SK-N-DZ (cell line): ENCODE measurements at regions not wholly inside any gene's neighbourhood (a gene's known extent, or its start where the extent isn't known, plus 50 kb on each side); places are given as distances from the start of the nearest gene placed in this dataset.
"Not testable (repeated sequence)": the region's sequence is repeated elsewhere in the genome, so short reads cannot be mapped to it uniquely, and the experiment has no call there.

Experiments
- DNase-seq: peaks from one replicate; pipeline ENCODE4 v3.0.0-alpha.2; 2015; ENCODE audit warnings: low spot score

DNA sequence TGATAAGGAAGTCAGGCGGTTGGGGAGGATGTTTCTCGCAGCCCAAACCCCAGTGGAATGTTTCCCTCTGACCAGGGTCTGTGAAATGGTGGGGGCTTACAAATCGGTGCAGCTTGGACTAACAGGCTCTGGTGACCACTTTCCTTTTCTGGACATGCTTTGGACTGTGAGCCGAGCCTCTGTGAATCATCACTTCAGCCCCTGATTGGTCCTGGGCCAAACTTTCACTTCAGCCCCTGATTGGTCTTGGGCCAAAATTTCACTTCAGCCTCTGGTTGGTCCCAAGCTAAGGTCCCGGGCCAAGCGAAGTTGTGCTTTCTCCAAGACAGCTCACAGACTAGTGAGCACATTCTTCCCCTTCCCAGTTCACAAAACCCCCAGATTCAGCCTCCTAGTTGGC, 223.7 kb upstream of the ANKRD20A1 start:
- not testable (repeated sequence) for DNase-seq

DNA sequence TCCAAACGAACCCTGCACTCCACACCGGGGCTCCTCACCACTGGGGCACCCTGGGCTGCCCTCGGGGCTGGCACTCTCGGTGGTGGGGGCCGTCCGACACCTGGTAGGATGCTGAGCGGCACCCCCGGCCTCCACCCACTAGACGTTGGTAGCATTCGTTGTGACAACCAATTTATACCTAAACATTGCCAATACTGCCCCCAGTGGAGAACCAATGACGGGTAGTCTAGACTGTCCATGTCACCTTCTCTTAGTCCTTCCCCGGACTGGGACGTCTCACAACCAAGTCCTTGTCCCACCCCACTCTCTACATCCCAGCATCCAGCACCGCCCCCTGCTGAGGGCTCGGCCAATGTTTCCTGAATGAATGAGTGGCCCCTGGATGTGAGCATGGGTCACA, 246.8 kb upstream of the ANKRD20A1 start:
- DNase-seq = not testable (repeated sequence)

DNA sequence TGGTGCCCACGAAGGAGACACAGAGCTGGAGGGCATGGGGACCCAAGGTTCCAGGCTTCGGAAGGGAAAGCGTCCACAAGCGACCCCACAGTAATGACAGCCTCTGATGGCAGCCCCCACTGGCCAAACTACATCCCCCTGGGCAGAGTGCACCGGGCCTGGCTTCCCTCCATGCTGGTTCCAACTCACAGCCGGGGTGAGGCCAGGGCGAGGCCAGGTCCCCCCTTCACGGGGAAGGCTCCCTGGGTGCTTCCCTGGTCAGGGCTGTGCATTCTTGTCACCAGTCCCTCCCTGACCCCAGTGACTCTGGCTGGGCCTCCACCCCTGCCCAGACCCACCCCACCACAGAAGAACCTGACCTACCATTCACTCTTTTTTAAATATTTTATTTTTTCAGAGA, 248.9 kb upstream of the ANKRD20A1 start:
- DNase-seq = not testable (repeated sequence)

DNA sequence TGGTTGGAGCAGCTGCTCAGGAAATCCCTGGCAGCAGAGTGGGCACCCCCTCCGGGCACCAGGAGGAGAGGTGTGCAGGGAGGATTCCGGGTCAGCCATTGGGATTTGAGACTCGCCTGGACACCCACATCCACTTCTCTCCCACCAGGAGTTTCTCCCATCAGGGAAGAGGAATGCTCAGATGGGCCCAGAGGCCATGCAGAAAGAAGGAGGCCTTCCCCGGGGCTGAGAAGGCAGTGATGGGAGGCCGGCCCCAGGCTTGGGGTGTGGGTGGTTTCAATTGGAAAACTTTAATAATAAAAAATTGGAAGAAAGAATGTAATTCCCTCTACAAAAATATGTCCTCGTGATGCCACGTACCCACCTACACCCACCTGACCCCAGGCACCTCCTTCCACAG, 249.3 kb upstream of the ANKRD20A1 start:
- not testable (repeated sequence) for DNase-seq

DNA sequence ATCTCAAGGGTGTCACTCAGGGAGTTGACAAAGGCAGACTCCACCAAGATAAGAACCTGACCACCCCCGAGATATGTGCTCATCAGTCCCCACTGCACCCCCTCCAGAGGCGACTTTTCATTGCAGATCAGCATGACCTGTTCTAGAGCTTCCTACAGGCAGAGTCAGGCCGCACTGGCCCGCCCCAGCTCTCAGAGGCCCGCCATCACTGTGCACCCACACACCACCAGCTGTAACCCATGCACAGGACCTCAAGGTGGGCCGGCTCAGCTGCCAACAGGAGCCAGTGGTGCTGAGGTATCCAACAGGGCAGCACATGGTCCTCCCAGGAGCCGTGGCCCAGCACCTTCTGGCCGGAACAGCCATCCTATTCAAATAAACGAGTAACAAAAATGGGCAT, 253.6 kb upstream of the ANKRD20A1 start:
- DNase-seq = not testable (repeated sequence)

DNA sequence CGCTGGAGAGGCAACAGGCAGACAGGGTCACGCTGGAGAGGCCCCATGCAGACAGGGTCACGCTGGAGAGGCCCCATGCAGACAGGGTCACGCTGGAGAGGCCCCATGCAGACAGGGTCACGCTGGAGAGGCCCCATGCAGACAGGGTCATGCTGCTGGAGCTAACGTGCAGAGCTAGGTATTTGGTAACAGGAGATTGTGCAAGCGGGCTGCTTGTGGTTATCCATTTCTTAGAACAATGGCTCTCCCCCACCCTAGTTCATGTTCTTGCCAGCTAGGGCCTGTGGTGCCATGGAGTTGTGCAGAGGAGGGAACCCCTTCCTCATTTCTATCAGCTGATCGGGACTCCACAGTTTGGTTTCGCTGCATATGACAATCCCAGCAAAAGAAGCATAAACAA, 255.1 kb upstream of the ANKRD20A1 start:
- not testable (repeated sequence) for DNase-seq

DNA sequence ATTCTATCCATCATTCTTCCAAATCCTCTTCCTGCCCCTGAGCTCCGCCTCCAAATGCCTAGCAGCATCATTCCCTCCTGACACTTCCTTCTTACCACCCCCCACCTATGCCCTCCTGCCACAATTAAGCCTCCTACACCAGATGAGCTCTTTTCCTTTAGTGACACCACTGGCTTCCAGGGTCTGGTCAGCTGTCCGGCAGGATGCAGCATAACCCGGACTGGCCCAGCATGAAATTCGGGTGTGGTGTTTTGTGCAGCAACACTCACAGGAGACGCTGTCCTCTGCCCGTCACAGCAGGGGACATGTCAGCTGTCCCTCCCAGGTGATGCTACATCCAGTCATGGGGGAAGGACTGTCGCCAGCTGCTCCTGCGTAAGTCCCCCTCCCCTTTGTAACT, 266.3 kb upstream of the ANKRD20A1 start:
- DNase-seq = not testable (repeated sequence)

DNA sequence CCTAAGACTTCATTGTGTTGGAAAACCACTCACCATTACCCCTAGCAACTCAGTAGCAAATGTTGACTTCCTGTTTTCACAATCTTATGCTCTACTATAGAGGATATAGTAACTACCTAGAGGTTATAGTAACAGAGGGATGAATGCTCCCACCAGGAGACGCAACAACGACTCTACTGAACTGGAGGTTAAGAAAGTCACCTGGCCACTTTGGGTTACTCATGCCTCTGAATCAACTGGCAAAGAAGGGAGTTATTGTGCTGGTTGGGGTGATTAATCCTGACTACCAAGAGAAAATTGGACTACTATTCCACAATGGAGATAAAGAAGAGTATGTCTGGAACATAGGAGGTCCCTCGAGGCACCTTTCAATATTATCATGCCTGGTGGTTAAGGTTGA, 302.9 kb upstream of the ANKRD20A1 start:
- not testable (repeated sequence) for DNase-seq

DNA sequence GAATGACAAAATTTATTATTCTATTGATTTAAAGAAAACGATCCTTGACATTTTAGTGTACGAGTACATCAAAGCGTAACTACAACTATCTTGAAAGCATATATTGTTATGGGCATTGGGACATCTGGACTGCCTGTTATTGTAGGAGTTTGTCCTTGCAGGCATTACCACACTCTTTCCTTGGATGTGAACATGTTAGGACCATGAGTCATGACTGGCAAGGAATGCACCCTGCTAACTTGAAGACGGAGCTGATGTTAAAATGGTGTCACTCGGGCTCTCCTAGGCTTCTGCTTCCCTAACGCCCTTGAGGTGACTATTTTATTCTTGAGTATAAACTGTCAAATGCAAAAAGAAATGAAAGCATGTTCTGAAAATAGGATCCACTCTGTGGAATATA, 308.7 kb upstream of the ANKRD20A1 start:
- DNase-seq = not testable (repeated sequence)

DNA sequence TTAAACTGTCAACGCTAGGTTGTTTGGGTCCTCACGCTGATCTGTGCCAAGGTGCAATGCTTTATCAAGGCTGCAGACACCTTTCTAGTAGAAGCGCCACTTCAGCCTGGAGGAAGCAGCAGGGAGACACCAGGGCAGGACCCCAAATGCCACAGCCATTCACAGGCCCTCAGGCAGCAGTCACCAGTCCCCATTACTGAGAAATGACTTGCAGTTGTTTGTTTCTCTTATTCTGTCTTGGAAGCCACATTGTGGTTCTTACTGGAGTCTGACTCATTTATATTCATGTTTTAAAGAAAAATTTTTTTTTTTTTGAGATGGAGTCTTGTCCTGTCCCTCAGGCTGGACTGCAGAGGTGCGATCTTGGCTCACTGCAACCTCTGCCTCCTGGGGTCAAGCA, 328.9 kb upstream of the ANKRD20A1 start:
- DNase-seq = not testable (repeated sequence)

DNA sequence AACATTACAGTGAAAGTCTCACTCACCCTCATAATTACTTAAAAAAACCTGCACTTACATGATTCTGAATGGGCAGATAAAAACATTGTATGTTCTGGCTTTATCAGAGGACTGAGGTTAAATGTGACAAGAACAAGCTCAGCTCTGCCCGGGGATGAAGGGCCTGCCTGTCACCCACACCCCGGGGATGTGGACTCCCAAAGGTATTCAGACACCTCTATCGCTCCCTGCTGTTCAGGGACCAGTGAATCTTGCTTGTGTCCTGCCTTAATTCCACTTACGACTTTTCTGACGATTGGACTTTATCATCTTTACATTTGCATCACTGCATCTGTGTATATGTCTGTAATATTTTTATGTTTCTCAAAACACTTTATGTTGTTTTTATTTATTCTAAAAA, 341.8 kb upstream of the ANKRD20A1 start:
- not testable (repeated sequence) for DNase-seq

DNA sequence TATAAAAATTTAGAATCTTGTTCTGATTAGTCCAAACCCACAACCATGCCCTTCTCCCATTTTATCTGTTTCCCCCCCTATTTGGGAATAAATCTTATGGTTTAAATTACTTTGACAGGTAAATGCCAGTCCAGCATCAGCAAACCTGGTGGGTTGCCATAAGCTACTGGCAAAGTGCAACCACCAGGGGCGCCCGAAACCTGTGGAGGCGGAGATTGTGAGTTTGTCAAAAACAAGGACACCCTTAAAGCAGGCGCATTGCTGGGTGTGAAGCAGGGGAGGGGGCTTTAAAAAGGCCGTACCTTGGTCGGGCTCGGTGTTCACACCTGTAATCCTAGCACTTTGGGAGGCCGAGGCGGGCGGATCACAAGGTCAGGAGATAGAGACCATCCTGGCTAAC, 344.1 kb upstream of the ANKRD20A1 start:
- DNase-seq = not testable (repeated sequence)

DNA sequence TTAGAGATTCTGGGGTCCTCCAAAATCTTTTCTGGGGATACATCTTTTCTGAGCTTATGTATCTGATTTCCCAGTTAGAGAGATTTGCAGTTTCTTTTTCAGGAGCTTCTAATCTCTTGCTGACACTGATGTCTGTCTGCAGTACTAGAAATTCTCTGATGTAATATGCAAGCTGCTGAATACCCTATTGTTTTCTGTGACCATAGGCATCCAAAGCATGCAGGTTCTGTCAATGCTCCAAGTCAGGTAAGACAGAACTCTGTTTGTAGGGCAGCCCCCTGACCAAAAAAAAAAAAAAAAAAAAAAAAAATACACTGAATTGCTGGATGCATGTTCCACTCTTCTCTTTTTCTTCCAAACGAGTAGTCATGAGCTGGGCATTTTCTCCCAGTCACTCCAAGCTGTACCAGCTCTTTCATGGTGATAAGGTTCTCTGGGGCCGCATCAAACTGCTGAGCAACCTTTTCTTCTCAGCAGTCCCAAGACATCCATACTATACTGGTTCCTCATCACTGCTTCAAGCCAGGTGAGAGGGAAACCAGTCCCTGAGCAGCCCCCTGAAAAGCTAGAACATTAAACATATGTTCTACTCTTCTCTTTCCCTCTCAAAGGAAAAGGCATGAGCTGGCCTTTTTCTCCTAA, 354.9 kb upstream of the ANKRD20A1 start:
- DNase-seq = not testable (repeated sequence)

DNA sequence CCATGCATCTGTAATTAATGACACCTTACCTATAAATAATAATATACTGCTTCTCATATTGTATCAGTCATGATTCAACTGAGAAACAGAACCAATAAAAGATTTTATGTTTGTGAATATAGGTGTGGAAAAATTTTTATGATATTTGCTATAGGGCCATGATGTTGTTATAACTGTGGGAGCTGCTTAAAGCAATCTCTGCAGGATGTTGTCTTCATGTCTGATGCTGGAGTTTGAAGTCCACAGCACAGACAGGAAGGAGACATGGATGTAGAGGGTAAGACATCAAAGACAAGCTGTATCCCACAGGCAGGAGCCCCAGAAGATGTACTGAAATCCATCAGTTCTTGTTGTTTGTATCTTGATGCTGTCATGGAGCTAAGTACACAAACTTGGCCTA, 366.7 kb upstream of the ANKRD20A1 start:
- DNase-seq = not testable (repeated sequence)

DNA sequence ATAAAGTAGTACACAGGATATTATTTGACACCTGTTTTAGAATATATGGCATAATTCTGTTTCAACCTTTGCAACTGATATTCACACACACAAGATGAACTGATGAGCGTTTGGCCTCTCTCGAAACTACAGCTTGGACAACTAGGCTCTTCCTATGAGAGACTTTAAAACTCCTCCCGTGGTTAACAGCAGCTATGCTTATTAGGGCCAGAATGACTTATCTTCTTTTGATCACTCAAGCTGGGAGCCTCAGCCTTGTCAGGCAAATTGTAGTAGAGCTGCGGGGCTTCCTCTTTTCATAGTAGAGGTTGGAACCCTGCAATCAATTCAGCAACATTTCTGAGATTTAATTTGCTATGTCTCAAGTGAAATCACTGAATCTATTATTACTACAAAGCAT, 381.3 kb upstream of the ANKRD20A1 start:
- not testable (repeated sequence) for DNase-seq

DNA sequence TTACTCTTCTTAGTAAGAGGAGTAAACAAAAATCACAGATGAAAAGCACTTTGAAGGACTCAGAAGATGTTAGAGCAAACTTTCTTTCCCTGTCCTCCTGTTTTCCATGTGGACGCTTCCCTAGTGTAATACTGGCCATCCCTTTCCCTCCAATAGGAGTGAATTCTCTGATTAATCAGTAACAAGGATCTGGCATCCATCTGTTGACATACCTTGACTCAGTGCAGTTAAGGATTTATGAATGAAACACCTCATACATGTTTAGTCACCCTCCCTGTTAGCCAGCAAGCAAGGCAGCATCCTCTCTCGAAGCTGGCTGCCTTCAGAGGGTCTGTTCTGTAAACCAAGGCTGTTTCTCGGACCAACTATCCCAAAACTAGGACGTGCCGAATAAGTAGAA, 388.0 kb upstream of the ANKRD20A1 start:
- DNase-seq = not testable (repeated sequence)

DNA sequence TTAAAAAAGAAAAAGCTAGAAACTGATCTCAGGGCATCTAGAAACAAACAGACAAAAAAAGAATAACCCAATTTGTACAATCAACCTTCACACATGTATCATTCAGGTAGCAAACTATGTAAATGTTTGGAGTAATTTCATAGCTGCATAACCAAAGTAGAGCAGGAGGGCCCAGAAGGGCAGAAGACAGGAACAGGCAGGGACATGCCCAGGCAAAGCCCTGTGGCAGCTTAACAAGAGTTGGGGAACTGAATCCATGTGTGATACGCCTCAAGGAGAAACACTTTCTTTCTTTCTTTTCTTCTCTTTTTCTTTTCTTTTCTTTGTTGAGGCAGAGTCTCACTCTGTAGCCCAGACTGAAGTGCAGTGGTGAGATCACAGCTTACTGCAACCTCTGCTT, 390.4 kb upstream of the ANKRD20A1 start:
- not testable (repeated sequence) for DNase-seq

DNA sequence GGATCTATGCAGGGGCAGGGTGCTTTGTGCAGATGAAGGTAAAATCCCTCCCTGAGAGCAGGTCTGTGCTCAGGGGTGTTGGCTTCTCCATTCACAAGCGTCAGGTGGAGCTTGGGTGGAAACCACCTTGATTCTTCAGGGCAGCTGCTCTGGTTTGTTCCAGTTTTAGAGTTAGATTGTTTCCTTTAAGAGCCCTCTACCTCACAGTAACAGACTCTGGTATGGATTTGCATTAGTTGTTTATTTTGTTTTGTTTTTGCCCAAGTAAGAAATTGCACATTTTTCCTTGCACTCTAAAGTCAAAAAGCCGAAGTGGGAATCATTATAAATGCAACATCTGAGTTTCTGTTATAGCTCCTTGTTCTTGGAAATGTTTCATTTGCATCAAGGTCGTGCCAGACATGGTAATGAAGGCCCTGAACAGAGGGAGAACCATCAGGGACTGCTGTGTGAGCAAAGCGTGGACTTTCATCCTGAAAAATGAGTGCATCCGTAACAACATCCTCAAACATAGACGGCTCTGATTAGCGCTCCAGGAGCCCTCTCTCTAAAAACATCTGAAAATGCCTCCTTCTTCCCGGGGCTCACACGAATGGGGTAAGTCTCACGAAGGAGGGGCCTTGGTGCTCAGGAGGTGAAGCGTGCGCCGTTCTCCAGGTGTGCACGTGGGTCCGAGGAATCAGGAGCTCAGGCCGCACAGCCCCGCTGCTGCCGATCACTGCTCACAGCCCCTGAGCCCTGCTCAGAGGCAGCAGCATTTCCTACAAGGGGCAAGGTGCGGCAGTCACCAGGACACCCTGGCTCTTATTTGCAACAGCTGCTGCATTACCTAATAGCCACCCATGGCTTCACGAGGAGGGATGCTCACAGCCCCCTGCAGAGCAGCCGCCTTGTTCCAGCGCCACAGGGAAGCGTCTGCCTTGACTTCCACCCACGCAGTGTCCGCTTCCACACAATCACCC, 396.7 kb upstream of the ANKRD20A1 start:
- DNase-seq = not testable (repeated sequence)

DNA sequence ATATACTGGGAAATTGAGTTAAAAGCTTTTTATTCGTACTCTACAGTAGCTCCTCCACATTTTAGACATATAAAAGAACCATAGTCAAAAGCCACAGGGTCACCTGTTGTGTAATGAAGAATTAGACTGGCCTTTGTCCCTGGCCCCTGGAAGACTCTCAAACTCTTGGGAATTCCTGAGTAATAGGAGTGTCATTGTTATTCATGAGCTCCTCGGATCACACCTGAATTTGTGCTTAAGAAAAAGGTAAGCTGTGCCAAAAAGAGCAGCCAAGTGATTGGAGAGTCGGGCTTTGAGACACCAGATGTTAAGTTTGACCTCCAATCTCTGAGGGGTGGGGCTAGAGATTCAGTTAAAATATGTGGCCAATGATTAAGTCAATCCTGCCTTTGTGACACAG, 405.8 kb upstream of the ANKRD20A1 start:
- DNase-seq = not testable (repeated sequence)

DNA sequence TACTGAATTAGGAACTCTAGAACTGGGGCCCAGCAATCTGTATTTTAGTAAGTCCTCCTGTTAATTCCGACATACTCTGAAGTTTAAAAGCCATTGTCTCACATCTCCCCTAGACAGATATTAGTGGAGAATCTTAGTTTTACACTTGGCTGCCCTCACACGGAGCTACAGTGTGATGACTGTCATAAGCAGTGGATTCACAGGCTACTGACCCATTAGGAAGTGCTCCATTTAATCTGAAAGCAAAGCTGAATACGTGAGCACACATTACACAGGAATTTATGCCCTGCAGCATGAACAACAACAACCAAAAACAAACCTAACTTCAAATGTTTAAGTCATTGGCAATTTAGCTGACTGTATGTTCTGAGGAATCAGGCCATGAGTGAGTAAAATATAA, 416.4 kb upstream of the ANKRD20A1 start:
- DNase-seq = not testable (repeated sequence)

DNA sequence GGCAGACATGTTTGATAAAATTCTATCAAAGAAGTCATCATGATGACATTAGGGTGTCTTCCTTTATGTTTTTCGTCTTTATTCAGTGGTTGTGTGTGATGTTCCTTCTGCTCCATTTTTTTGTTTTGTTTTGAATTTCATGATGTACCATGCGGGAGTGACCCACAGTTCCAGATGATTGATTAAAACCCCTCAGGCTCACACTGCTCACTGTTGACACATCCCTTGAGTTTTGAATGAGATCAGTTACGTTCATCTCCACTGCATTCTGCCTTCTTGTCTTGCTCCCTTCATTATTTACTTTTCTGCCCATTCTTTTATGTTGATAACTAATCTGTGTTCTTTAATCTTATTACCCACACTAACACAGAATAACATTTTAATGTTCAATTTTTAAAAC, 421.7 kb upstream of the ANKRD20A1 start:
- not testable (repeated sequence) for DNase-seq

DNA sequence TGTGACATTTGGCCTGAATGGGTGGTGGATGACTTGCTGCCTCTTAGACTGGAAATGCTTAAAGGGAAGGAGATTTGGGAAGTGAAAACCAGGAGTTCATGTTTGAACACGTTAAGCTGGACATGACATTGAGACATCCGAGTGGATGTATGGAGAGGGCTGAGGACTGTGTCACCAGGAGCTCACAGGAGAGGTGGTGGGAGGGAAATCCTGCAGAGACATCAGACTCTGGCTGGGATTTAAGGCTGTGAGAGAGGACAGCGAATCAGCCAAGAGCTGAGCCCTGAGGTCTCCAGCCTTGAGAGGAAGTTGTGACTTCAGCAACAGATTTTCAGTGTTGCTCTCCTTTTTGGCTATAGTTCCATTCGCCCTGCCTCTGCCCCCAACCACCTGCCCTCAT, 432.5 kb upstream of the SPATA31A3 start:
- DNase-seq = not testable (repeated sequence)
